Activated T-cell treated with anti-CD3 and anti-CD28 coated beads, Interleukin-2, amount 50 U/mL, for 72 hours (primary cell): ENCODE measurements at regions not wholly inside any gene's neighbourhood (a gene's known extent, or its start where the extent isn't known, plus 50 kb on each side); places are given as distances from the start of the nearest gene placed in this dataset.
"Not testable (repeated sequence)": the region's sequence is repeated elsewhere in the genome, so short reads cannot be mapped to it uniquely, and the experiment has no call there.

Experiments used
- ATAC-seq, 2 donors: fragments of 150-1000 bp; cut with Tn5 transposase; replicated peaks in 1 of 2; 2 replicates each; pipeline ENCODE4 v1.10.0; 2021; ENCODE audit warnings: moderate library complexity in 2 of 2, mild to moderate bottlenecking in 1 of 2
- DNase-seq, 2 donors: peaks; one replicate each; pipeline ENCODE4 v3.0.0; 2021 to 2022; ENCODE audit warnings: mixed read lengths in 1 of 2
- H3K27ac Mint-ChIP-seq: one replicate; pipeline ENCODE4 v1.8.0; 2022; ENCODE audit warnings: mild to moderate bottlenecking, moderate library complexity, mixed read lengths
- H3K27me3 Mint-ChIP-seq: one replicate; pipeline ENCODE4 v1.8.0; 2022; ENCODE audit warnings: low read depth, mixed read lengths
- H3K36me3 Mint-ChIP-seq, 2 donors: one replicate each; pipeline ENCODE4 v1.8.0; 2022; ENCODE audit warnings: mixed read lengths in 2 of 2, mild to moderate bottlenecking in 1 of 2; ENCODE audit not compliant: insufficient read depth in 2 of 2
- H3K4me1 Mint-ChIP-seq: one replicate; pipeline ENCODE4 v1.8.0; 2022; ENCODE audit warnings: low read depth, mixed read lengths
- H3K4me3 Mint-ChIP-seq, 2 donors: one replicate each; pipeline ENCODE4 v1.8.0; 2022; ENCODE audit warnings: mild to moderate bottlenecking in 2 of 2, mixed read lengths in 2 of 2, moderate library complexity in 2 of 2
- H3K9me3 Mint-ChIP-seq, 2 donors: one replicate each; pipeline ENCODE4 v1.8.0; 2022; ENCODE audit warnings: mixed read lengths in 2 of 2

DNA sequence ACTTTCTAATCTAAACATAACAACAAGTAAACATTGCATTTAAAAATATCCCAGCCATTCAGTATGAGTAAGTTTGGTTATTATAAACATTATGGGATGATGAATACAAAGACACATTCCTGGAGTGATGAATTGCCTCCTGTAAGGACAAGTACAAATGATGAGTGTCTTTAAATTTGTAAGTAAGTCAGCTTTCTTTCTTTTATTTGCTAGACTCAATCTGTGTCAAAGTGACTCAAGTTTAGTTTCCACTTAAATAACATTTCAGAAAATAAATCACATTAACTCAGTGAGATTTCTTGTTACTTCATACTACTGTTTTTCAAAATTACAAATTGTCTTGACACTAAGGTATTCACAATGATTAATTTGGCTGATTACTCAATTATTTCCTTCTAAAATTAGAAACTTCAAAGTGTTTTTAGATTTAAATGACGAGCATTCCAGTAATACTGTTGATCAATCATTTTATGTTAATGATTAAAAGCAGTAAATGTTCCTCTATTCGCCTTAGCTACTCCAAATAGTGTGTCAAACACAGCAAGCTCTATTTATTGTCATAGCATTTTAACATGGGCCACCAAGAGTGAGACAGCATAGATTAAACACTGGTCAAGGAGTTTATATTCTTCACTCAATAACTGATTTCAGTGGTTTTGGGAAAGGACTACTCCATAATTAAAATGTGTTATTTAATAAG lies 658.0 kb upstream of the MDGA2 start:
- no peaks in the 10 kb centered on the region for H3K27me3 Mint-ChIP-seq
- peaks cover 6 to 8% of the 10 kb centered on the region in 2 donors for H3K9me3 Mint-ChIP-seq
- H3K36me3 Mint-ChIP-seq: no peaks in the 10 kb centered on the region
- no peak overlapping the region for H3K4me3 Mint-ChIP-seq
- ATAC-seq: no peak
- no peak overlapping the region for H3K27ac Mint-ChIP-seq
- DNase-seq: no peak
- H3K4me1 Mint-ChIP-seq: no peaks in the 10 kb centered on the region

- no peak for DNase-seq
- H3K9me3 Mint-ChIP-seq: peaks cover 4 to 8% of the 10 kb centered on the region in 2 donors
- H3K4me3 Mint-ChIP-seq: no peak overlapping the region
- no peak overlapping the region for H3K27ac Mint-ChIP-seq
- H3K4me1 Mint-ChIP-seq: no peaks in the 10 kb centered on the region
- ATAC-seq: no peak
- no peaks in the 10 kb centered on the region for H3K27me3 Mint-ChIP-seq
- no peaks in the 10 kb centered on the region for H3K36me3 Mint-ChIP-seq
Measured at GRCh38 chr14:48331421-48331820, 656.0 kb upstream of the MDGA2 start.

GRCh38 chr14:48325486-48325885 lies 650.1 kb upstream of the MDGA2 start:
- Mint-ChIP-seq H3K9me3 (peaks cover 2 to 3% of the 10 kb centered on the region in 2 donors), H3K27ac (no peak overlapping the region), H3K27me3 (no peaks in the 10 kb centered on the region), H3K4me3 (no peak overlapping the region), H3K4me1 (no peaks in the 10 kb centered on the region), H3K36me3 (no peaks in the 10 kb centered on the region)
- ATAC-seq: no peak
- no peak for DNase-seq

DNA sequence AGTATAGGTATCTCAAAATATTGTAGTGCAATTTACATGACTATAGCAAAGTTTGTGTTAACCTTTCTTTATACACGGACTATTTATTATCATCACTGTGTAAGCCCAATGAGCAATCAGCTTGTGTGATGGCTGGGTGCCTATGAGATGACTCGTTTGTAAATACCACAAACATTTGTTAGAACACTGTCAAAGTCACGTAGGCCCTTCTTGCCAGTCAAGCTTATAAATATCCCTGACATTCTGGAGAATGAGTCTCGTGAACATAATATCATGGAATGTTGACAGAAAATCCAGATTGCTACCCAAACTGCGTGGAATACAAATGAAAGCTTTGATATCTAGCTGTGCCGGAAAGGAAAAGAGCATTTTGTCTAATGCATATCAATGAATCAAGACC lies 648.3 kb upstream of the MDGA2 start:
- DNase-seq (no peak), ATAC-seq (no peak)
- Mint-ChIP-seq H3K36me3 (no peaks in the 10 kb centered on the region), H3K27ac (no peak overlapping the region), H3K4me1 (no peaks in the 10 kb centered on the region), H3K27me3 (no peaks in the 10 kb centered on the region), H3K4me3 (no peak overlapping the region), H3K9me3 (peaks cover 2 to 3% of the 10 kb centered on the region in 2 donors)

GRCh38 chr14:48319823-48320222 lies 644.4 kb upstream of the MDGA2 start:
- no peak overlapping the region for H3K4me3 Mint-ChIP-seq
- H3K36me3 Mint-ChIP-seq: no peaks in the 10 kb centered on the region
- H3K9me3 Mint-ChIP-seq: peaks cover 0 to 5% of the 10 kb centered on the region in 2 donors
- DNase-seq: no peak
- no peak for ATAC-seq
- H3K27me3 Mint-ChIP-seq: no peaks in the 10 kb centered on the region
- H3K27ac Mint-ChIP-seq: no peak overlapping the region
- no peaks in the 10 kb centered on the region for H3K4me1 Mint-ChIP-seq

DNA sequence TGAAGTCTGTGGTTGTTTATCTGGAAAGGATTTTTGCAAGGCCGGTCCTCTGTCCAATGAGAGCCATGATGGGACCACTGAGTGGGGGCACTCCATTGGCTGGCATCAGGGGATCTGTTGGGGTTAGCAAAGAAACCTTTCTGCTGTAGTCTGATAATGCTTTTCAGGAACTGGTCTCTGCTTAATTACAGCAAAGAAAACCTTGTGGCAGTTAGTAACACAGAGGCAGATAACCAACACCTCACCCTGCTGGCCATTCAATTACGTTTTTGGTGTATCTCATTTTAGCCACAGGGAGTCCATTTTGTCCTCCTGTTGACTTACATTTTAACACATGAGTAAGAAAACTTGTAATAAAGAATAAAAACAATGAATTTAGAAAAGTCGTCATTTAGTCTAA lies 629.3 kb upstream of the MDGA2 start:
- ATAC-seq: no peak
- Mint-ChIP-seq H3K9me3 (peaks cover 0 to 1% of the 10 kb centered on the region in 2 donors), H3K4me3 (no peak overlapping the region), H3K4me1 (no peaks in the 10 kb centered on the region), H3K27me3 (no peaks in the 10 kb centered on the region), H3K27ac (no peak overlapping the region), H3K36me3 (peaks cover 0 to 1% of the 10 kb centered on the region in 2 donors)
- no peak for DNase-seq

GRCh38 chr14:48289701-48290100 lies 614.3 kb upstream of the MDGA2 start:
- H3K4me3 Mint-ChIP-seq: no peak overlapping the region
- ATAC-seq: no peak
- no peaks in the 10 kb centered on the region for H3K36me3 Mint-ChIP-seq
- no peaks in the 10 kb centered on the region for H3K27me3 Mint-ChIP-seq
- H3K27ac Mint-ChIP-seq: no peak overlapping the region
- peaks cover 0 to 3% of the 10 kb centered on the region in 2 donors for H3K9me3 Mint-ChIP-seq
- no peaks in the 10 kb centered on the region for H3K4me1 Mint-ChIP-seq
- DNase-seq: no peak

- H3K27me3 Mint-ChIP-seq, H3K36me3 Mint-ChIP-seq, H3K4me3 Mint-ChIP-seq, H3K27ac Mint-ChIP-seq, DNase-seq, H3K4me1 Mint-ChIP-seq, ATAC-seq: not testable (repeated sequence)
- peaks cover 3 to 12% of the 10 kb centered on the region in 2 donors for H3K9me3 Mint-ChIP-seq
Measured at GRCh38 chr14:48285217-48285616, 609.8 kb upstream of the MDGA2 start.

DNA sequence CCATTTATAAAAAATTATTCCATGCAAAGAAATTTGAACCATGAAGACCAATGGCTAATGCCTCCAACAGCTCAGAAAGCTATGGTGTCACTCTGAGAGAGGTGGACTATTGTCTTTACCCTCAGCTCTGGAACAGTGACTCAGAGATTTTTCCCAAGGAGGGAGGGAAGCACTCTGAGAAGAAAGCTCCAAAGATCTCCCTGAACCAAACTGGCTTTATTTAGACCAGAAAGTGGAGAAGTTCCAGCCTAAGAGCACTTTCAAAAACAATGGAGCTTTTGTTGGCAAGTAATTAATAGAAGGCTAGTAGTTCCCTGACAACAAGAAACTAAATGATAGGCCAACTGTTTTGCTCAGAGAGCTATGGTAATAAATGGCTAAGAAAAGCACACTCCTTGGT lies 599.9 kb upstream of the MDGA2 start:
- ATAC-seq (no peak), DNase-seq (no peak)
- H3K9me3 Mint-ChIP-seq: peaks cover 5 to 8% of the 10 kb centered on the region in 2 donors
- H3K36me3 Mint-ChIP-seq: no peaks in the 10 kb centered on the region
- no peak overlapping the region for H3K4me3 Mint-ChIP-seq
- H3K27me3 Mint-ChIP-seq: no peaks in the 10 kb centered on the region
- no peak overlapping the region for H3K27ac Mint-ChIP-seq
- no peaks in the 10 kb centered on the region for H3K4me1 Mint-ChIP-seq

DNA sequence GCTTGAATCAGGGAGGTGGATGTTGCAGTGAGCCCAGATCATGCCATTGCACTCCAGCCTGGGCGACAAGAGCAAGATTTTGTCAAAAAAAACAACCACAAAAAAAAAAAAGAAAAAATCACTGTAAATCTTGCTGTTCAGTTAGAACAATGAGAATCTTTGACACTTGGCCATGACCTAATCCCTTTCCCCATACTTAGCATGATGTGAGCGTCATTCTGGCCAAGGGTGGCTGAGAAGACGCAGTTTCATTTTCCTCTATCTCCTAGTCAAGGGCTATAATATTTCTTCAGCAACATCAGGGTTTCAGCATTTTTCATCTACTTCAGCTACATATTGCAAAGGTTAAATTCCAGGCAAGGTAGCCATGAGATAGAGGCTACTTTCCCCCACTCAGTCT lies 599.4 kb upstream of the MDGA2 start:
- no peaks in the 10 kb centered on the region for H3K27me3 Mint-ChIP-seq
- H3K36me3 Mint-ChIP-seq: no peaks in the 10 kb centered on the region
- H3K27ac Mint-ChIP-seq: no peak overlapping the region
- H3K9me3 Mint-ChIP-seq: peaks cover 5 to 8% of the 10 kb centered on the region in 2 donors
- no peak for DNase-seq
- no peak for ATAC-seq
- H3K4me1 Mint-ChIP-seq: no peaks in the 10 kb centered on the region
- no peak overlapping the region for H3K4me3 Mint-ChIP-seq

GRCh38 chr14:48267926-48268325 lies 592.5 kb upstream of the MDGA2 start:
- not testable (repeated sequence) for DNase-seq, ATAC-seq, H3K9me3 Mint-ChIP-seq

GRCh38 chr14:48266201-48266600 lies 590.8 kb upstream of the MDGA2 start:
- not testable (repeated sequence) for H3K36me3 Mint-ChIP-seq, H3K27ac Mint-ChIP-seq, H3K27me3 Mint-ChIP-seq, H3K4me3 Mint-ChIP-seq, H3K4me1 Mint-ChIP-seq, ATAC-seq, DNase-seq
- H3K9me3 Mint-ChIP-seq: peaks cover 2 to 14% of the 10 kb centered on the region in 2 donors

More at GRCh38 chr14:48267926-48268325, 592.5 kb upstream of the MDGA2 start:
- not testable (repeated sequence) for H3K4me1 Mint-ChIP-seq, H3K4me3 Mint-ChIP-seq, H3K27me3 Mint-ChIP-seq, H3K36me3 Mint-ChIP-seq, H3K27ac Mint-ChIP-seq

- H3K4me3 Mint-ChIP-seq: no peak overlapping the region
- H3K9me3 Mint-ChIP-seq: peaks cover 2 to 14% of the 10 kb centered on the region in 2 donors
Measured at GRCh38 chr14:48261436-48261835, 586.0 kb upstream of the MDGA2 start.

More at GRCh38 chr14:48261436-48261835, 586.0 kb upstream of the MDGA2 start:
- ATAC-seq (no peak), DNase-seq (no peak)
- no peaks in the 10 kb centered on the region for H3K27me3 Mint-ChIP-seq
- H3K36me3 Mint-ChIP-seq: no peaks in the 10 kb centered on the region
- H3K4me1 Mint-ChIP-seq: no peaks in the 10 kb centered on the region
- no peak overlapping the region for H3K27ac Mint-ChIP-seq
